MM.1S (cell line): ENCODE measurements at regions not wholly inside any gene's neighbourhood (a gene's known extent, or its start where the extent isn't known, plus 50 kb on each side); places are given as distances from the start of the nearest gene placed in this dataset.

Experiments
- CTCF ChIP-seq: fragments of 300-600 bp; sonication (generic); IDR thresholded peaks from 2 replicates; pipeline ENCODE4 v1.5.1; 2016; ENCODE audit warnings: antibody characterized with exemption, low read length, mixed read lengths
- EZH2 ChIP-seq: fragments of 300-600 bp; sonication (generic); optimal IDR thresholded peaks from 2 replicates; pipeline ENCODE3; 2017; ENCODE audit warnings: low read depth, mild to moderate bottlenecking, antibody characterized with exemption, low read length, mixed read lengths

GRCh38 chr2:12434630-12435098 is 282.1 kb upstream of the TRIB2 start:
- TF ChIP-seq EZH2 (no peak), CTCF (no peak)
